Right ventricle myocardium inferior (tissue), 1 donor: ENCODE measurements at regions not wholly inside any gene's neighbourhood (a gene's known extent, or its start where the extent isn't known, plus 50 kb on each side); places are given as distances from the start of the nearest gene placed in this dataset.
"Not testable (repeated sequence)": the region's sequence is repeated elsewhere in the genome, so short reads cannot be mapped to it uniquely, and the experiment has no call there.

ENCODE experiments used
- ATAC-seq: fragments of 200-7000 bp; cut with Tn5 transposase; one replicate; pipeline ENCODE4 v1.9.1; 2020; ENCODE audit warnings: mild to moderate bottlenecking, moderate library complexity
- DNase-seq: peaks from one replicate; pipeline ENCODE4 v3.0.0; 2021; ENCODE audit errors: missing footprints
- intact Hi-C: fragments of 100-400 bp; cut with DNase I; formaldehyde crosslinking; loops from one replicate; pipeline ENCODE4 v1.11.0; 2022
- donor health status: DM: no; HTN: yes; CAD: no; lungs with severe emphysema.

- ATAC-seq = peak; percentile 85
- DNase-seq = peak; percentile 89
- intact Hi-C loops = no loop called here
Measured at GRCh38 chr20:30376767-30377658, 880.5 kb upstream of the DEFB115 start.

DNA sequence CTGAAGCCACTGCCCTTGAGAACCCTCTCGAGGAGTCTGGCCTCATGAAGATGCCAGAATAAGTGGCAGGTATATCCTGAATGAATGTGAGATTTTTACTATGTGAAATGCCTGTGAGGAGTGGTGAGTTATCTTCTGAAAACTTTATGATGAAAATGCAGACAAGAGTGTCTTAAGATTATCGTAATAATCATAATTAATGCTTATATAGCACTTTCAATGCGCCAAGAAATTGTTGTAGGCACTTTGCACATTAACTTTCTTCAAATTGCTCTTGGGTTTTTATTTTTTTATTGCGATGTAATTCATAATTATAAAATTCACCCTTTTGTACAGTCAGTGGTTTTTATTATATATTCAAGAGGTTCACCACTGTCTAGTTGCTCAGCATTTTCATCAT, 879.1 kb upstream of the DEFB115 start:
- intact Hi-C loops, DNase-seq, ATAC-seq: not testable (repeated sequence)

DNA sequence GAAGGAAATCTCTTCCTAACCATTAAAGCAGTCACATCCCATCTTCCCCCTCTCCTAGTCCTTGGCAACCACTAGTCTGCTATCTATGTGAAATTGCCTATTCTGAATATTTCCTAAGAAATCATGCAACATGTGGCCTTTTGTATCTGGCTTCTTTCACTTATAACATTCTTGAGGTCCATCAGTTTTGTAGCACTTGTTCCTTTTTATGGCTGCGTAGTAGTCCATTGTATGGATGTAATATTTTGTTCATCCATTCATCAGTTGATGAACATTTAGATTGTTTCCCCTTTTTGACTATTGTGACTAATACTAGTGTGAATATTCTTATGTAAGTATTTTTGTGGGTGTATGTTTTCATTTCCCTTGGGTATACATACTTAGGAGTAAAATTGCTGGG, 878.7 kb upstream of the DEFB115 start:
- DNase-seq, ATAC-seq, intact Hi-C loops: not testable (repeated sequence)

DNA sequence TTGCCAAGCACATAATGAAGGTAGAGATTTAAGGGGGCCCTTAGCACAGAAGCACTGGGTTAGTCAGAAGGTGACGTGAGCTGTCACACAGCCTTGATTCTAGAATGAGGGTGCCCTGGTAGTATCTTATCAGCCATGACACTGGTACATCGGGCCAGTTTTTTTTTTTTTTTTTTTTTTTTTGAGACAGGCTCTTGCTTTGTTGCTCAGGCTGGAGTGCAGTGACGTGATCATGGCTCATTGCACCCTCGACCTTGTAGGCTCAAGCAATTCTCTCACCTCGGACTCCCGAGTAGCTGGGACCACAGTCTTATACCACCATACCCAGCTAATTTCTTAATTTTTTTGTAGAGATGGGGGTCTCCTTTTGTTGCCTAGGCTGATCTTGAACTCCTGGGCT, 872.6 kb upstream of the DEFB115 start:
- ATAC-seq, intact Hi-C loops, DNase-seq: not testable (repeated sequence)

- not testable (repeated sequence) for ATAC-seq
Measured at GRCh38 chr20:30386099-30386498, 871.4 kb upstream of the DEFB115 start.

DNA sequence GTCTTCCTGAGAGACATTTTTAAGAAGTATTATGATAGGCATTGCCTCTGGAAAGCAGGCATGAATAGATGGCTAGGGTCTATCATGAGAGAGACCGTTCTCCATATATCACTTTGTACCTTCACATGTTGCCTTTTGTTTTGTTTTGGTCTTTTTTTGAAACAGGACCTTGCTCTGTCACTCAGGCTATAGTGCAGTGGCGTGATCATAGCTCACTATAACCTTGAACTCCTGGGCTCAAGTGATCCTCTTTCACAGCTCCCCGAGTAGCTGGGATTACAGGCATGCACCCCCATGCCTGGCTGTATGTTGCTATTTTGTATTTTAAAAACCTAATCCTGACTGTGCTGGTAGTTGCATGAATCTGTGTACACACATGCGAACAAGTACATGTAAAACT, 869.6 kb upstream of the DEFB115 start:
- intact Hi-C loops, ATAC-seq, DNase-seq: not testable (repeated sequence)

More at GRCh38 chr20:30386099-30386498, 871.4 kb upstream of the DEFB115 start:
- intact Hi-C loops, DNase-seq: not testable (repeated sequence)

DNA sequence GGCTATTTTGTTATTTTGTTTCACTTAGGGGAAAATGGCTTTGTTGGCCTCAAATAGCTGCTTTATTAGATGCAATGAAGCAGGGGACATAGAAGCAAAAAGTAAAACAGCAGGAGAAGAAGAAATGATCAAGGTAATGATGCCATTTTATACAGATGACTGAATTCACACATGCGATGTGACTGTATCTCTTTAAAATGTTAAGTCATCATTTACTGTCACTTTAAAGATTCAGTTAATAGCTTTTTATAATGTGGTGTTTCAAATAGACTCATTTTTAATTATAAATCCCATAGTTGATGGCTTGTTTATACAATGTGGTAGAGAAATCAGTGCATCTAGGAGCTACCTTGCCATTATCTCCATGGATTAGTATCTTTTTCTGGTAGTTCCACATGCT, 863.9 kb upstream of the DEFB115 start:
- DNase-seq, ATAC-seq, intact Hi-C loops: not testable (repeated sequence)

- intact Hi-C loops, ATAC-seq, DNase-seq: not testable (repeated sequence)
Measured at GRCh38 chr20:30397111-30397510, 860.4 kb upstream of the DEFB115 start.

- intact Hi-C loops, ATAC-seq, DNase-seq: not testable (repeated sequence)
Measured at GRCh38 chr20:30405061-30405460, 852.4 kb upstream of the DEFB115 start.

DNA sequence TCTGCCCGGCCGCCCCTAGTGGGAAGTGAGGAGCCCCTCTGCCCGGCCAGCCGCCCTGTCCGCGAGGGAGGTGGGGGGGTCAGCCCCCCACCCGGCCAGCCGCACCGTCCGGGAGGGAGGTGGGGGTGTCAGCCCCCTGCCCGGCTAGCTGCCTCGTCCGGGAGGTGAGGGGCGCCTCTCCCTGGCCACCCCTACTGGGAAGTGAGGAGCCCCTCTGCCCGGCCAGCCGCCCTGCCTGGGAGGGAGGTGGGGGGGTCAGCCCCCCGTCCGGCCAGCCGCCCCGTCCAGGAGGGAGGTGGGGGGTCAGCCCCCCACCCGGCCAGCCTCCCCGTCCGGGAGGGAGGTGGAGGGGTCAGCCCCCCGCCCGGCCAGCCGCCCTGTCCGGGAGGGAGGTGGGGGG, 851.9 kb upstream of the DEFB115 start:
- intact Hi-C loops, ATAC-seq, DNase-seq: not testable (repeated sequence)

DNA sequence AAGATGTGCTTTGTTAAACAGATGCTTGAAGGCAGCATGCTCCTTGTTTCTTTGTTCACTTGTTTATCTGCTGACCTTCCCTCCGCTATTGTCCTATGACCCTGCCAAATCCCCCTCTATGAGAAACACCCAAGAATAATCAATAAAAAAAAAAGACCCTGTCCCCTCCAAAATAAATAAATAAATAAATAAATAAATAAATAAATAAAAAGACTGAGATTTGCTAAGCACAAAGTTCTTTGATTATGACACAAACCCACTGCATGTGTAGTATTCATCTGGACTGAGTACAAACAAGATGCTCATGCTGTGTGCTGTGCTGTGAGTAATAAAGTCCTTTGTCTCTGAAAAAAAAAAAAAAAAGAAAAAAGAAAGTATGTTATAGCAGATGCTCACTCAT, 851.1 kb upstream of the DEFB115 start:
- DNase-seq, intact Hi-C loops, ATAC-seq: not testable (repeated sequence)

DNA sequence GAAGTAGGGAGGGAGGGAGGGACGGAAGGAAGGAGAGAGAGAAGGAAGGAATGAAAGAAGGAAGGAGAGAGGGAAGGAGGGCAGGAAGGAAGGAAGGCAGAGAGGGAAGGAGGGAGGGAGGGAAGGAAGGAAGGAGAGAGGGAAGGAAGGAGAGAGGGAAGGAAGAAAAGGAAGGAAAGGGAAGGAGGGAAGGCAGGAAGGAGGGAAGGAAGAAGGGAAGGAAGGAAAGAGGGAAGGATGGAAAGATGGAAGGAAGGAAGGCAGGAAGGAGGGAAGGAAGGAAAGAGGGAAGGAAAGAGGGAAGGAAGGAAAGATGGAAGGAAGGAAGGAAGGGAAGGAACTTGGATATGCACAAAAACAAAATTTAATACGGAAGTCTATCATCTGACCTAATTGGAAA, 844.5 kb upstream of the DEFB115 start:
- no peak for DNase-seq
- intact Hi-C loops = no loop called here

DNA sequence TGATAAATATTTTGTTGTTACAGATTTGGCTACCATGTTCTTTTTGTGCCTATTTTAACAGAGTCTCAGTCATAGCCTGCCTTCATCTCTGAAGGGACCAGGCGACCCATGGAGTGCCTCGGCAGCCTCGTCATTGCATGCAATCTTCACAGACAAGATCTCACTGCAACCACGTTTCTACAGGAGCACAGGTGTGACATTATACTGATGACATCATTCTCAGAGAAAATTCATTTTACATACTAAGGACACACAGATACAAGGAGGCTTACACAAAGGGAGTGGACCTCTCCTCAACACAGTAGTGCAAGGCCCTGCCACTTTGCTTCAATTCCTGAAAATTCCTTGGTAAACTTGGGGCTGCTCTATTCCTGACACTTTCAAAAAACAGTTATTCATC, 840.1 kb upstream of the DEFB115 start:
- intact Hi-C loops, DNase-seq, ATAC-seq: not testable (repeated sequence)

More for the DNA sequence above, 844.5 kb upstream of the DEFB115 start:
- no peak for ATAC-seq

- DNase-seq, ATAC-seq, intact Hi-C loops: not testable (repeated sequence)
Measured at GRCh38 chr20:30418378-30418777, 839.1 kb upstream of the DEFB115 start.

- DNase-seq (no peak), ATAC-seq (no peak)
- intact Hi-C loops = no loop called here
Measured at GRCh38 chr20:30419466-30419865, 838.0 kb upstream of the DEFB115 start.

GRCh38 chr20:30419871-30420420, 837.5 kb upstream of the DEFB115 start:
- ATAC-seq, DNase-seq, intact Hi-C loops: not testable (repeated sequence)
